HG02870 (cell line): ENCODE measurements at regions not wholly inside any gene's neighbourhood (a gene's known extent, or its start where the extent isn't known, plus 50 kb on each side); places are given as distances from the start of the nearest gene placed in this dataset.

Experiments used
- ATAC-seq: cut with Tn5 transposase; IDR thresholded peaks from one replicate; pipeline ENCODE4 v1.9.1; 2021; ENCODE audit warnings: mild to moderate bottlenecking, moderate library complexity; ENCODE audit not compliant: unreplicated experiment

GRCh38 chr17:34154961-34155730 lies 99.9 kb upstream of the CCL2 start:
- no peak for ATAC-seq

DNA sequence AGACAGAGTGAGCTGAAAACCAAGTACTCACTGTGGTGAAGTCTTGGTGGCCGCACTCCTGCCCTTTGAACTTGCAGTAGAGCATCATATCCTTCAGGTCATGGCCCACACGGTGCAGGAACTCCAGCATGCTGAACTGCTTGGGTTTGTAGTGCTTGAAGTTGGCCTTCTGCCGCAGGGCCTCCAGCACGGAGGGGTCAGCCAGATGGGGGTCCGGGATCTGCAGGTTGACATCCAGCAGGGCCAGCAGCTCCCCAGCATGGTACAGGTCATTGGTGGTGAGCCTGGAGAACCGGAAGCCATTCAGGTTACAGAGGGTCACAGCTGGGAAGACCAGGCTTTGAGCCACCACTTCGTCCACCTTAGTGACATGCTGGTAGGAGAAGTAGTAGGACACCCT lies 99.1 kb upstream of the CCL2 start:
- no peak for ATAC-seq

DNA sequence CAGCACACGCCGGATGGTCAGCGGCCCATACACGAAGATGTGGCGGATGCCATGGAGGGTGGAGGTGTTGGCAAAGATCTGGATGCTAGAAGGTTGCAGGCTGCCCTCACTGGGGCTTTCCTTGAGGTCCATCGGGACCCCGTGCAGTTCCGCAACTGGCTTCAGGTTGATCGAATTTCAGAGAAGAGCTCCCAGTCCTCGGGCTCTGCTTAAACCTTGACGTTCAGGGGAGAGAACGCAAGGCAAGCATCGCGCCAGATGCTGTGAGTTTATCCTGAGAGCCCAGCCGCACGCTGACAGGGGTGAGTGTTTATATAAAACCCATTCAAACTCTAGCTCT lies 98.7 kb upstream of the CCL2 start:
- ATAC-seq: no peak

DNA sequence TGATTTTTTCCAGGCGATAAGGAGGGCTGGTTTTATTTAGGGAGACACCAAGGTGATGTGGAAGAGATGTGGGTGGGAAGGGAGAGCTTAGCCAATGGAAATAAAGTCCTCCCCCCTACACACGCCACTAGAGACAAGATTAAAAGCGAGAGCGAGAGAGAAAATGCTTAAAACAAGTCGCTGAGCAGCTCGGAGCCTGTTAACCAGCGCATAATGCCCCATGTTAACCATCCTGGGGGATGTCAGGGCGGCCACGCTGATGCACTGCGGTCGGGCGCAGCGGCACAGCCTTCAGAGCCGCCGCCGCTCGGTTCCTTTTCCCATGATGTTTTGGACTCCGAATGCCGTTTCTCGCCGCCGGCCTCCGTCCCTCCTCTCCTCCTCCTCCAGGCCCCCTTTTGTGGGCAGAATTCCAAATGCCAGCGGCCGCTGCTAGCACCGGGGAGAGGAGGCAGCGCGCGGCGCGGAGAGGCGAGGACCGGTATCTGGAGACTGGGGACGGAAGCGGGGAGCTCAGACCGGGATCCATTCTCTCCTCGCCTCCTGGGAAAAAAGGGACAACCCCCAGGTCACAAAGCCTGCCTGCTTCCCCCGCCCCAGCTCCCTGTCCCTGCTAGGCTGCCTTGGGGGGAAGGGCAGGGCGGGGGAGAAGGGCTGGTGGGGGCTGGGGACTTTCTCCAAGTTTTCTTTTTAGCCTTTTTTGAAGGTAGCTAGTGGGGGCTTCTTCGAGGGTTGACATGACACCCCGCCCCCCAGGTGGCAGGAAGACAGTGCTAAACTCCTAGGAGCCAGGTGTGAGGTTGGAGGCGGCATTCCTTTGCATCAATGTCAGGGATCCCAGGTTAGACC lies 98.1 kb upstream of the CCL2 start:
- ATAC-seq: no peak

- no peak for ATAC-seq
Observed at GRCh38 chr17:34161690-34162089, 93.4 kb upstream of the CCL2 start.

DNA sequence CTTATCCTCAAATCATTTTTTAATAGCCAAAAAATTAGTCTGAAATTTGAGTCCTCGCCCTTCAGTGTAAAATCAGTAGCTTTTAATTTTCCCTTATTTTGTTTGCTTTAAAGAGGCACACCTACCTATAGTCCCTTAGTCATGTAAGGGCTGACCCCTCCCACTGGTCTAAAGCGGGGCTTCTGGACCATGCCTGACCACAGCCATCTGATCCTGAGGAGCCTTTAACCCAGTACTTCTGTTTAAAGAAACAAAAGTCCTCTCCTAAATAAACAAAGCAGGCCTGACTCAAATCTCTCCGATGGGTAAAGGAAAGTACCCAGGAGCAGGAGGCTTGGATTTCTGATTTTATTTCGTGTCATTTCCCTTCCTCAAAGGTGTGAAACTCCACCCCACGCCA lies 92.0 kb upstream of the CCL2 start:
- ATAC-seq: no peak

DNA sequence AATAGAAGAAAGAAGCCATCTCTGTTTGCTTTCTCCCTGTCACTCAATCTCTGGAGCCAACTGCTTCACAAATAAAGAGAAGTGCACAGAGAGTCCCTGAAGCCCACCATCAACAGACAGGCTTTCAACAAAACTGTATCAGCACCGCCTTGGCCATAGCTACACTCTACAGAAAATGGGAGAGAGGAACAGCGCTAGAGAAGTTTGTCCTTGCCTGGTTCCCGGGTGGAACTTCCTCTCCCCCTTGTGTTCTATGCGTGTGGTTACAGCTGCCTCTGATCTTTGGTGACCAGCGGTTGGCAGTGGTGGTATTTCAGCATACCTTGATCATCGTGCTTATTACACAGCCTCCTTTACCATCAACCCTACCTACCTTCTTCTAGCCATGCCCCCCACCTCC lies 91.4 kb upstream of the CCL2 start:
- ATAC-seq: no peak

DNA sequence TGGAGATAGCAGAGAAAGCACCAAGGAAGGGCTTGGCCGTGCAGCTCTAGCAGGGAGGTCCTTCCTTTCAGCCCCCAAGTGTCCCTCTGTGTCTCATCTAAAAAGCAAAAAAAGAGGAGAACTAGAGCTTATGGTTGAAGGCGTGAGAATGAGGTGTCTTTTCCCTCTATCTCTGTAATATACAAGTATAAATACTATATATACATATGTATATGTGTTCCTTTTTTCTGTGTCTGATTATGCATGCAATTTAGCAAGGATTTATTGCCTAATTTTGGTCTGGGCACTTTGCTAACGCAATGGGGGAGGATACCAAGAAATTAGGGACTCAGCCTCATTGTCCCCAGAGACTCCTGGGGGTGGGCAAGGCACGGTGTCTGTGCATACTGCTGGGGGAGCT lies 90.2 kb upstream of the CCL2 start:
- no peak for ATAC-seq

DNA sequence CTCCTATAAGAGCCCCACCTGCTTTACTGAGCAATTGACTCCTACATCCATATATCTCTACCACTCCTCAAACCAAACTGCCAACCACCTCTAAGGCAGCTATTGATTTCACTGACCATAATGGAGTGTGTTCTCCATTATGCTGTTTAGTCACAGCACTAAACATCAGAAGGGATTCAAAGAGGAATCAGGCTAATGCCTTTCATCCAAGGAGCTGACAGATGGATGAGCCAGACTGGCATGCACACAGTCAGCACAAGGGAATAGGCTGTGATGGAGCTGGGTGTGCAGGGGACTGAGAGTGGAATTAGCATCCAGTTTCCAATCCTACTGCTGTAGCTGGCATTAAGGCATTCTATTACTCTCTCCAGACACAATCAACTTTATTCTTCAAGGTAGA lies 88.7 kb upstream of the CCL2 start:
- no peak for ATAC-seq

DNA sequence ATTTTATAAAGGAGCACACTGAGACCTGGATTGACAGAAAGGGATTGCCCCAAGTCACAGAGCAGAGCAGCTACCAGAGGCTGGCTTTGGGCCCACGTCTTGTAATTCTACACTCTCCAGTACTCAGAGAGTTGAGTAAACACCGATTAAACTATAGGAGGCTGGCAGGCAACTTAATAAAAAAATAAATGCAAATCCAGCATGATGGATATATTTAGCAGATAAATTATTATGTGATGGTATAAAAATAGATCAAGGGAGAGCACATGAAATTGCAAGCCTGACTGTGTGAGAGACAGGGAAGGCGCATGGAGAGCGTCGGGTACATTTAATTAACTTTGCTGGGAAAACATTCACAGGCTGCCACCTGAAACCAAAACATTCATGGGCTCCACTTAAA lies 87.7 kb upstream of the CCL2 start:
- no peak for ATAC-seq

DNA sequence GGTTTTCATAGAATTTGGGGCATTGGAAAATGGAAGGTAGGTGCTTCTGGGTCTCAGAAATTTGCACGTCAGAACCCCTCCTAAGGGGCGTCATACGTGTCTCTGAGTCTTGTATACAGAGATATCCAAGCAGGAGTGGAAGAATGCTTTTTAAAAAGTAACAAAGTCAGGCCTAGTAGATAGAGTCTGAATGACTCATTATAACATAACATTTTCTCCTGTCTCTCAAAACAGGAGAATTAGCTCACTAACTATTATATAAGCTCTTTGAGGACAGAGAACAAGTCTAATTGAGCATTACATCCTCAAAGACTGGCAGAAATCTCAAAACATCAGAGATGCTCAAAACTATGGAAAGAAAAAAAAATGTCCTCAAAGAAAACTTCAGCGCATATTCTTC lies 86.1 kb upstream of the CCL2 start:
- no peak for ATAC-seq

DNA sequence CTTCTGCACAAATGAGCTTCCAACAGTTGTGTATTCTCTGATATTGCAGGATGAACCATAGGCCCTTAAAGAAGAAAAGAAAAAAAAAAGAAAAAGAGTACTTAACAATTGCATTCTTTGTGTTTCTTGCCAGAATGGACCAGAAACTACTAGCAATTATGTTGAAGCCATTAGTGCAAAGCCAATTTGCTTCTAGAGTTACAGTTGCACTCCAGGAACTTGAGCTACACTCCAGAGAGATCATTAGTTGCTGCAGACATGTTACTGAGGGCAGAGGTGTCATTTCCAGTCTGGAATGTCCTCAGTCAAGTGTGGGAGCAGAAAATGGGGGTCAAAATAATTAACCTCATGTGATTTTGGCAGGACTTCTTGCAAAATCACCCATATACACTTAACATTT lies 85.6 kb upstream of the CCL2 start:
- no peak for ATAC-seq

DNA sequence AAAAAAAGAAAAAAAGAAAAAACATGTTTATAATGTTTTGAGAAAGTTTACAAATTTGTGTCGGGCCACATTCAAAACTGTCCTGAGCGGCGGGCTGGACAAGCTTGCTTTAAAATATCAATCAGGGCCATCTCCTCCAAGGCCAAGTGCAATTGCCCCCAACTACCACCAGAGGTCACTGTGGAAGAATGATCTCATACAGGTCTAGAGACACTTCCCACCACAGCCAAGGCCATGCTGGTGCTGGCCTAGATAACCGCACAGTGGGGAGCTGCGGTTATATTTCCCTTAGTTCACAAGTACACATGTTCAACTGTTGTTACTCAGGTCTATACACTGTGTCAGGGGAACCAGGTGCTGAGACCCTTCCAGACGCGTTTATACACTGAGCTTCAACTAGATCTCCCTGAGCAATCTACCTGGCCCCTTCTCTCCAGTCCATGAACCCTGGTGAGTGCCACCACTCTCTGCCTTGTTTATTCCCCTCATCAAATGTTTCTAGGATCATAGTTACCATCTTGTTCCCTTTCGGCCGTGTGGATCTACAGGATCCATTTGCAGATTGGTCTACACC lies 83.8 kb upstream of the CCL2 start:
- ATAC-seq: no peak

DNA sequence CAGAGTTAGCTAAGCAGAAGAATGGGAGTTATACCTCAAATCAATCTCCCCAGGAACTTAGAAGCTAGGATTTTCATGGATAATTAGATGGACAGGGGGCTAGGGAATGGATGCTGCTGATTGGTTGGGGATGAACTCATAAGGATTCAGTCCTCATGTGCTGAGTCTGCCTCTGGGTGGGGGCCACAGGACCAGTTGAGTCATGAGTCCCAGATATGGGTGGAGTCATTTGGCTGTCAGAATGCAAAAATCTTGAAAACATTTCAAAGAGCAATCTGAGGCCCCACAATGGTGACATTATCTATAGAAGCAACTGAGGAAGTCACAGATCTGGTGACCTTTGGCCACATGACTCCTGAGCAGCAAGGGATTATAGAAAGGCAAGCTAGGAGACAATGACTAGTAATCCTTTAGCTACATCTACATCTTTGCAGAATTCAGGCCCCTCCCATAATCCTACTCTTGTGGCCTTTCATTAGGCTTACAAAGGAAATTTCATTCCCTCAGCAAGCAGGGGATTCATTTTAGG lies 82.6 kb upstream of the CCL2 start:
- ATAC-seq: no peak

DNA sequence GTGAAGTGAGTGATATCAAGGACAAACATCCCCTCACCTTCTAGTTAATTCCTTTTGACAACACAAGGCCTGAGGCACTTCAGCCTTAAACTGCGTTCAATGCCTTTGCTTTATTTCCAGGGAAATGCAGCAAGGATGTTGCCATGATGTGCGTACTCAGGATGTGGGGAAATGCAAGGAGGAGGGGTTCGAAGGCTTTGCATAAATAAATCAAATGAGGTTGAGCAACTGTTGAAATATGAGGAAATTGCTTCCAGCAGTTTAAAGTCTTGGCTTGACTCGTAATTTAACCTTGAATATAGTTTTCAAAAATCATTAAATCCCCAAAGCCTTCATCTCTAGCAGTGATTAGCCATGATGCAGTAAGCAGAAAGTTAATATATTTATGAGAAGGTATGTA lies 81.8 kb upstream of the CCL2 start:
- no peak for ATAC-seq

- ATAC-seq: no peak
Observed at GRCh38 chr17:34174496-34174895, 80.6 kb upstream of the CCL2 start.

DNA sequence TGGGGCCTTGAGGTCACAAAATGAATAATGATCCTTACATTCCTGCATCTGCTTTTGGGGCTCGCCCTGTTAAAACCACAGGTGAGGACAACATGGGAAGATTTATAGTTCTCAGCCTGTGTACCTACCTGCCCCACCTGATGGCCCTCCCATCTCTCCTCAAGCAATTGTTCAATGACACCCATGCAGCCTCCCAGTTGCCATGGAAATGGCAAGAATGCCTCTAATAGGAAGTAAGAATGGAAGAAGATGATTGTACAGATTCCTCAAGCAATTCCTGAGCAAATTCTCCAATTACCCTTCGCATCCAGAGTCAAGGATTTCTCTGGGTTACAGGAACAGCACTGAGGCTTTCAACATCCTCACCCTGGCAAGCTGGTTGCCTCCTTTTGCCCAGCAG lies 78.6 kb upstream of the CCL2 start:
- no peak for ATAC-seq

GRCh38 chr17:34177642-34178041 lies 77.4 kb upstream of the CCL2 start:
- no peak for ATAC-seq

- ATAC-seq: no peak
Observed at GRCh38 chr17:34178092-34178491, 77.0 kb upstream of the CCL2 start.

DNA sequence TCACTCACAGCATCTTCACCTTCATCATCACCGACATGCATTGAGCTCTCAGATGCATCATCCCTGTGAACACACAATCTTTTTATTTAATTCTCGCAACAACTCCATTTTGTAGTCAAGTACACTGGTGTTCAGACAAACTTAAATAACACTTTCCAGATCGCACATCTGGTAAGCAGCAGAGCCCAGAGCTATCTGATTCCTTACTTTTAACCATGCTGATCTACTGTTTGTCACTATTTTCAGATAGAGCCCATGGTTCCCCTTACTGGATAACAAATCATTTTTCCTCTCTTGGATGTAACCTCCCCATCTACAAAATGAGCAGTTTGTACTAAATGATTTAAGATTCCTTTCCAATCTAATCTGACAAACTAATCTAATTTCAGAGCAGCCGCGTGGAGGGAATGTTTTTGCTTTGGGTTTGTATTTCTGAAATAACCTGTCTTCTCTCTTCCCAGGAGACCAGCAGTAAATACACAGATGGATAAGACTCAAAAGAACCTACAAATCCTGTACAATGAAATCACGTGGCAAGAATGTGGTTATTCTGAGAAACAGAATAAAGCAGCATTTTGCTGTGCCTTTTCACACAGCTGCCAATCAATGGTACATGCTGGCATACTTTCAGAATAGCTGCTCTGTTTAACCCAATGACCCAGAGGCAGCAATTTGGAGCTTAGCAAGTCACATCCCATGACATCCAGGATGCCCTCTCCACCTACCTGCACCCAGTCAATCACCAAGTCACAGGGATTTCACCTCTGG lies 72.9 kb upstream of the CCL2 start:
- ATAC-seq: no peak

DNA sequence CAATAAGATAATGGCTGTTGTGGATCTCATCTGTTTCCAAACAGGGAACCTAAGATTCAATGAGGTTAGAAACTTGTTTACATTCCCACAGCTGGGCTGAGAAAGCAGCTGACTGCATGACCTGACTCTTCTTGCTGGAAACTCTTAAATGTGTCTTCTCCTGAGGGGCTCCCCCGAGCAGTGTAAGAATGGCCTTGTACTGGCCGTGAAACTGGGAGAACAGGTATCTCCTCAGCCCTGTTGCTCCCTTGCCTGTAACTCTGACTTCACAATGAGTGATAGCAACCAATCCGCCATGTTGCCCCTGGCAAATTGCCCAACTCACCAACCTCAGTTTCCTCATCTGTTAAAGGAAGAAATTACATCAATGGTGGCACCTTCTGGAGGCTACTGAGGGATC lies 59.1 kb upstream of the CCL2 start:
- ATAC-seq: no peak
